ENCODE measurements at regions not wholly inside any gene's neighbourhood (a gene's known extent, or its start where the extent isn't known, plus 50 kb on each side); places are given as distances from the start of the nearest gene placed in this dataset.

DNA sequence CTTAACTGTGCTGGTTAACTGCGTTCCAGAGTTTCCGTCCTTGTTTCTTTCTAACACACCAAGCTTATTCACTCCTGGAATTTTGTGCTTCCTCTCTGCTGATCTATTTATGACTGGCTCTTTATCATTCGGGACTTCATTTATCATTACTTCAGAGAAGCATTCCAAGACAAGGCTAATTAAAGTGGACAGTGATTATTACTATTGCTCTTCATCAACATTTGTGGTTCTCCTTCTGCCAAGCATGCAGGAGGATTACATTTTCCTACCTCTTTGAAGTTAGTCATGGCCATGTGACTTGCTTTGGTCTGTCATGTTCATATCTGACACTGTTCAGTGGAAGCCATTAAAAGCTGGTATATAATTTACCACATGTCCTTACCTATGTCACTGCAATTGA is 172.4 kb upstream of the AGR3 start:
- no peak for DNase-seq

GRCh38 chr7:17054836-17055235 is 173.1 kb upstream of the AGR3 start:
- no peak for DNase-seq

GRCh38 chr7:17055596-17055995 is 173.8 kb upstream of the AGR3 start:
- no peak for DNase-seq

DNA sequence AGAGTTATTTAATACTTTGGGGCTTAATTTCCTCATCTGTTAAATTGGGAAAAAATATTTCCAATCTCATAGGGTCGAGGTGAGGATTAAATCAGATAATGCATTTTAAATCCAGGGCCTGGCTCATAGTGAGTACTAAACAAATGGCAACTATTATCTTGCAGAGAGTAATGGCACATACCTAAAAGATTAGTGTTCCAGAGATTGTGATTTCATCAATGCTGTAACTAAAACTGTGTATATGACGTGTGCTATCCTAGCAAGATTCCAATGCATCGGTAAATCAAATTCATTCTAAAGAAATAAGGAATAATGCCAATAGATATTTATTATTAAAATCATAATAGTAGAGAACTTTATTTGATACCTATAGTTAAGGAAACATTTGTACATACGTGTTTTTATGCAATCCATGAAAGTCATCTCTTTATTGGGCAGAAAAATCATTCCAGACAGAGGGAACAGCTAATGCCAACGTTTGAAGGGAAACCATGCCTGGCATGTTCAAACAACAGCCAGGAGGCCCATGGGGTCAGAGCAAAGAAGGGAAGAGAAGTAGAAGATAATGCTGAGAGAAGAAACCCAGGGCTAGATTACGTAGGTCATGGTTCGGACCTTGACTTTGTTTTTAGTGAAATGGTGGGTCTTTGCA is 174.8 kb upstream of the AGR3 start:
- DNase-seq: no peak

DNA sequence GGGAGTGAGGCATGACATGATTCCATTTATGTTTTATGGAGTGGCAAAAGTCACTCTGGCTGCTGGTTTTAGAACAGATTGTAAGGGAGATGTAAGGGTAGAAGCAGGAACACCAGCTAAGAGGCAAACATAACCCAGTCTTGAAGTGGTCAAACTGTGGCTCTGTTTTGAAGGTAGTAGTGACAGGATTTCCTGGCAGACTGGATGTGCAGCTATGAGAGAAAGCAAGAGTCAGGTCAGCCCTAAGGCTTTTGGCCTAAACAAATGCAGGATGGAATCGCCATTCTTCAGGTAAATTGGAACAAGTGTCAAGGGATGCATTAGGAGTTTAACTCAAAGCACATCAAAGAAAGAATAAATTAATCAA is 175.3 kb upstream of the AGR3 start:
- DNase-seq: no peak

GRCh38 chr7:17058568-17058967 is 176.8 kb upstream of the AGR3 start:
- no peak for DNase-seq

- DNase-seq: no peak
Observed at GRCh38 chr7:17060051-17060450, 178.3 kb upstream of the AGR3 start.

DNA sequence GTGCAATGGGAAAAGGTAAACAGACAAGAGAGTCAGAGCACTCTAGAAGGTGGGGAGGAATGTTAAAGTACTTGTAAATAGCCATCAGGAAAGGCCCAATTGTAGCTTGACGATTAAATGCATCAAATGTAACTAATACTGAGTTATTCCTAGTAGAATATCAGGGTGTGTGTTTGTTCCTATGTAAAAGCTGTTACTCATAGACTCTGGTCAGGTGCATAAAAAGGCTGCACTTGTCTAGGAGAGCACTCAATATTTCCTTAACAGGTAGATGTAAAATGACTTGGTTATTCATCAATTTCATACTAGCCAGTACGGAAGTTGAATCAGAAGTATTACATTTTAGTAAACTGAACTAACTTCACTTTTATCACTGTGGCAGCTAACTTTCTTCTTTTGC is 179.7 kb upstream of the AGR3 start:
- DNase-seq: no peak

- no peak for DNase-seq
Observed at GRCh38 chr7:17062151-17063044, 180.6 kb upstream of the AGR3 start.

GRCh38 chr7:17063045-17063383 is 181.2 kb upstream of the AGR3 start:
- DNase-seq: peak in 1 of 2 donors; percentile 10

DNA sequence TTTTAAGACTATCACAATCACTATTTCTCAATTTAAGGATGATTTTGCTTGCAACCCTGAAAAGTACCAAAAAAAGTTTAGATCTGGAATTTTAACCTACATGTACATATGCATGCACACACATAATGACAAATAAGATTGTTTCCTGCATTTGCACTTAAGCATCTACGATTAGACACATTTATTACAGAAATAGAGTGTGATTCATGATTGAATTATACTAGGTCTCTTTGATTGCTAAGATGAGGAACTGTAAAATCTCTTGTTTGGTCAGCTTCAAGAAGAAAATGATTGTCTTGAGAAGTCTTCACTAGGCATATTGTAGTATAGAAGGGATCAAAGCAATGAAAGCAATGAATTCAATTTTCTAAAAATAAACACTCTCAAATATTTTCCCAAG is 185.9 kb upstream of the AGR3 start:
- no peak for DNase-seq

- DNase-seq: no peak
Observed at GRCh38 chr7:17069146-17069545, 187.4 kb upstream of the AGR3 start.

- DNase-seq: no peak
Observed at GRCh38 chr7:17070231-17070708, 188.5 kb upstream of the AGR3 start.

DNA sequence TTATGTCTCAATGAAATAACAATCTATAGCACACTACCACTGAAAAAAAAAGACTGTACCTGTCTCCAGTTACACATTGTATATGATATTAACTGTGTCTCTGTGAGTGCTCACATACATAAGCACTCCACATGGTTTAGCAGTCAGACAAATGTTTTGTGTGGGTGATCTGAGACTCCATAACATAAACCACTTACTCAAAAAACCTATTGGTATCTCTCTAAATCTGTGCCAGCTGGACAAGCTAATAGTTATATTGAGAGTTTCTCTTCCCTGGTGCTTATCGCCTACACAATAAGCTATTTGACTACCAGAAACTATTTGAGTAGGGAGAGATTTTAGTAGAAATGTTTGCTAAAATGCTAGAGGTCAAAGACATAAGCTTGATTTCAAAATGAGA is 190.1 kb upstream of the AGR3 start:
- DNase-seq: no peak

DNA sequence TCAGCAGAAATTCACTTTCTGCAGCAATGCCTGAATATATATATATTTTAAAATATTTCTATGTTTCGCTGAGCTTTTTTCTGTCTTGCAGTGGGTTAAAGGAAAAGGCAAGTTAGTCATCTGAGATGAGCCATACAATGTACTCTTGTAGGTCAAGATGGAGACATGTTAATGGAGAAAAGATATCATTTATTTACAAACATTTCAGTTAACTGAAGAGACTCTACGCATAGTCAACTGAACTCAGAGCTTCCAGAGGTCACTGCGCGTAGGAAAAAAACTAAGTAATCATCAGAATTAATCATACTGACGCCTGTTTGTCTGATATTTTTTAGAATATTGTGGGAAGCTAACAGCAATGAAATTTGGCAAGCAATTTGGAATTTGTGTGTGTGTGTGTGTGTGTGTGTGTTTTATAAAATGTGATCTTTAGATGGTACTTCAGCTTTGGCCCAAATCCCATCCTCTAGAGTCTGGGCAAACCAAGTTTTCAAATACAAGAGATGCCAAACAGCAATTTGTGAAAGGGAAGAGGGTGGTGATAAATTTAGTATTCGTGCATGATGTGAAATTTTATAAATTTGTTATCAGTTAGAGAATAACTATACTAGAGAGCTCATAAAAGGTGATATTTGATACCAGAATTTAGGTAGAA is 193.9 kb upstream of the AGR3 start:
- DNase-seq: no peak

GRCh38 chr7:17078298-17078697 is 196.5 kb upstream of the AGR3 start:
- no peak for DNase-seq

- no peak for DNase-seq
Observed at GRCh38 chr7:17083392-17084165, 201.8 kb upstream of the AGR3 start.

DNA sequence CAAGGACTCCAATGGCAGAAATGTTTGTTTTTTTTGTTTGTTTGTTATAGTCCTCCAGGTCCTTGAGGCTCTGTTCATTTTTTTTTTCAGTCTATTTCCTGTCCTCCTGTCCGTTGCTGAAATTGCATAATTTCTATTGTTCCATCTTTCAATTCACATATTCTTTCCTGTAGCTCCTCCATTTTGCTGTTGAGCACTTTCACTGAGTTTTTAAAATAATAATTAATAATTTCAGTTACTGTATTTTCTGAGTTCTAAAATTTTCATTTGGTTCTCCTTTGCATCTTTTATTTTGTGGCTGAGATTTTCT is 202.3 kb upstream of the AGR3 start:
- DNase-seq: no peak

DNA sequence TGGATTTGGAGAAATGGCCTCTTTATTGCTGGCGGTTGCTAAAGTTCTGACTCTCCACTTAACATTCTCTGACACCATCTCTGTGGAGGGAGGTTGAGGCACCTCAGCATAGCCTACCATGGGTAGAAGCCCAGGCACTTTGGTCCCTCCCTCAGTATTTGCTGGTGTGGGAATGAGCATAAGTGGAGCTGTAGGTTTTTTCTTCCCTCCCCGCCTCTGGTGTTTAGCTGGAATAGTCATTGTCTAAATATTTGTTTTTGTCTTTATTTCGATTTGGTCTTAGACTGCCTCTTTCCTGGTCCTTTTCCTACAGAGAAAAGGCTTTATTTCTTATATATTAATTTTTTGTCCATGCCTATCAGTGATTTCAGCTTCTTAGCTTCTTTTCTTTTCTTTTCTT is 203.4 kb upstream of the AGR3 start:
- DNase-seq: no peak

DNA sequence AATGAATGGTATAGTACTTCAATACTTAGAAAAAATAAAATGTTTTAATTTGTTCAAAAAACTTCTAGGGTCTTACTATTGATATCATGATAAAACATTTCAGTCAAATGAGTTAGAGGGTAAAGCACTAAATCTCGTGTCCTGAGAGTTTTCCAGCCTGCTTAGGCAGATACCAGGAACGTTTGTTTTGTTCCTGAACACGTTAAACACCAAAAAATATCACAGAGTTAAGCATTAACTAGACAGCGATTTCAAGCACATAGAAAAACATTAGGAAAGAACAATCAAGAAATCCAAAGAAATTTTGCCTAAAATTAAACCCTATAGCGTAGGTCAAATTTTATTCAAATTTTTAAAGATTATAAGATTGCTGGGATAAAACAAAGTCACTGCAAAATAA is 204.6 kb upstream of the AGR3 start:
- DNase-seq: no peak

GRCh38 chr7:17090751-17091150 is 207.7 kb upstream of the AHR start:
- no peak for DNase-seq

- no peak for DNase-seq
Observed at GRCh38 chr7:17093461-17093860, 205.0 kb upstream of the AHR start.

DNA sequence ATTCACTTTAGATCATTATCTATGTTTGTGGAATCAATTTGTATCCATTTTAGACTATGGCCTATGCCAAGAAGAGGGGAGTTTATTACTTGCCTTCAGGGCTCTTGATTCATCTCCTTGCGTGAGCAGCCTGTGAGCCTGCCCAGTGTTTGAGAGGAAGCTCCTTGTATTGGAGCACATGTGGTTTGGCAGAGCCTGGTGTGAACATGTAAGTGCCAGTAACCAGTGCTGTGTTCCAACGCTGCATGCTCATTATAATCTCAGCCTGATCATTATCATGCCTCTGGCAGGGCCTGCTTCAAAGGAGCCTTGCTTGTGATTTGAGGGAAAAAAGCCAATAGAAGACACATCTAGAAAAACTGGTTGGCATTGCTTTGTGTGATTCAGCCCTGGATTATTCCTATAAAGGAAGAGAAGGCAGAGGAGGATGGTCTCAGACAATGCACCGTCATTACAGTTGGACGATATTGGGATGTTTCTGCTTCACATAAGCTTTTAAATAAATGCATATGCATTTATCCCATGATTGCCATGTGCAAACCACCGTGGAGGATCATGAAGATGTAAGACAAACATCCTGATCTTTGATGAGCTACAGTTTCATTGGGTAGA is 203.4 kb upstream of the AHR start:
- no peak for DNase-seq
